Ishikawa (cell line): ENCODE measurements at regions not wholly inside any gene's neighbourhood (a gene's known extent, or its start where the extent isn't known, plus 50 kb on each side); places are given as distances from the start of the nearest gene placed in this dataset.

Experiments
- CREB1 ChIP-seq: IDR thresholded peaks from 2 replicates; pipeline ENCODE4 v1.6.1; 2012; ENCODE audit warnings: low read depth
- EGR1 ChIP-seq: IDR thresholded peaks from 2 replicates; pipeline ENCODE4 v1.6.1; 2012
- EP300 ChIP-seq: IDR thresholded peaks from 2 replicates; pipeline ENCODE4 v1.6.1; 2012; ENCODE audit warnings: borderline replicate concordance
- FOXM1 ChIP-seq: IDR thresholded peaks from 2 replicates; pipeline ENCODE4 v1.6.1; 2012; ENCODE audit warnings: low read depth, borderline replicate concordance
- MAX ChIP-seq: IDR thresholded peaks from 2 replicates; pipeline ENCODE4 v1.6.1; 2012
- NFIC ChIP-seq: IDR thresholded peaks from 2 replicates; pipeline ENCODE4 v1.6.1; 2012
- RAD21 ChIP-seq: IDR thresholded peaks from 2 replicates; pipeline ENCODE4 v1.6.1; 2012; ENCODE audit warnings: low read depth
- REST ChIP-seq: IDR thresholded peaks from 2 replicates; pipeline ENCODE4 v1.6.1; 2012; ENCODE audit warnings: low read depth, mild to moderate bottlenecking
- TAF1 ChIP-seq: IDR thresholded peaks from 2 replicates; pipeline ENCODE4 v1.6.1; 2012; ENCODE audit warnings: low read depth, mild to moderate bottlenecking
- TCF12 ChIP-seq: IDR thresholded peaks from 2 replicates; pipeline ENCODE4 v1.6.1; 2012; ENCODE audit warnings: low read depth
- TEAD4 ChIP-seq: IDR thresholded peaks from 2 replicates; pipeline ENCODE4 v1.6.1; 2012
- YY1 ChIP-seq: IDR thresholded peaks from 2 replicates; pipeline ENCODE4 v1.6.1; 2012; ENCODE audit warnings: low read depth
- ZBTB7A ChIP-seq: IDR thresholded peaks from 2 replicates; pipeline ENCODE4 v1.6.1; 2012; ENCODE audit warnings: low read depth

GRCh38 chr9:19619221-19619620 lies 169.6 kb downstream of the SLC24A2 start:
- TF ChIP-seq TCF12 (no peak), EP300 (no peak), REST (no peak), FOXM1 (no peak), ZBTB7A (no peak), TAF1 (no peak), RAD21 (no peak), TEAD4 (no peak), MAX (no peak), YY1 (no peak), CREB1 (no peak), EGR1 (no peak), NFIC (no peak)
